ENCODE measurements at regions not wholly inside any gene's neighbourhood (a gene's known extent, or its start where the extent isn't known, plus 50 kb on each side); places are given as distances from the start of the nearest gene placed in this dataset.
"Not testable (repeated sequence)": the region's sequence is repeated elsewhere in the genome, so short reads cannot be mapped to it uniquely, and the experiment has no call there.

- not testable (repeated sequence) for H3K4me3 ChIP-seq (ENCODE audit: low read length); H3K9me3 ChIP-seq (ENCODE audit: control insufficient read depth, low read depth, low read length); H3K27me3 ChIP-seq (ENCODE audit: control insufficient read depth, insufficient read depth, low read length); H3K4me1 ChIP-seq (ENCODE audit: control insufficient read depth, insufficient read depth, low read length); H3K36me3 ChIP-seq (ENCODE audit: control insufficient read depth, insufficient read depth, low read length); H3K27ac ChIP-seq (ENCODE audit: low read length); DNase-seq
- no CpG with 5 or more reads among the region's 1 CpG for WGBS (ENCODE audit: insufficient coverage, low lambda C conversion rate)
These were observed 101.4 kb downstream of the FAM72C start for GRCh38 chr1:143870388-143870787.

- WGBS (ENCODE audit: insufficient coverage, low lambda C conversion rate): 60% methylated on average over 1 of the region's 5 CpGs
- H3K27me3 ChIP-seq (ENCODE audit: control insufficient read depth, insufficient read depth, low read length); H3K36me3 ChIP-seq (ENCODE audit: control insufficient read depth, insufficient read depth, low read length); DNase-seq; H3K9me3 ChIP-seq (ENCODE audit: control insufficient read depth, low read depth, low read length); H3K4me3 ChIP-seq (ENCODE audit: low read length); H3K27ac ChIP-seq (ENCODE audit: low read length); H3K4me1 ChIP-seq (ENCODE audit: control insufficient read depth, insufficient read depth, low read length): not testable (repeated sequence)
These were observed 104.1 kb downstream of the FAM72C start for GRCh38 chr1:143867590-143868220.

- no CpG with 5 or more reads among the region's 1 CpG for WGBS (ENCODE audit: insufficient coverage, low lambda C conversion rate)
- DNase-seq; H3K9me3 ChIP-seq (ENCODE audit: control insufficient read depth, low read depth, low read length); H3K27me3 ChIP-seq (ENCODE audit: control insufficient read depth, insufficient read depth, low read length); H3K36me3 ChIP-seq (ENCODE audit: control insufficient read depth, insufficient read depth, low read length); H3K4me1 ChIP-seq (ENCODE audit: control insufficient read depth, insufficient read depth, low read length); H3K27ac ChIP-seq (ENCODE audit: low read length); H3K4me3 ChIP-seq (ENCODE audit: low read length): not testable (repeated sequence)
These were observed 107.8 kb downstream of the FAM72C start for GRCh38 chr1:143863901-143864520.

- no CpG with 5 or more reads among the region's 4 CpGs for WGBS (ENCODE audit: insufficient coverage, low lambda C conversion rate)
These were observed 109.1 kb downstream of the FAM72C start for GRCh38 chr1:143862722-143863121.

GRCh38 chr1:143861306-143861705, 110.5 kb downstream of the FAM72C start:
- H3K27me3 ChIP-seq (ENCODE audit: control insufficient read depth, insufficient read depth, low read length); H3K4me3 ChIP-seq (ENCODE audit: low read length); H3K27ac ChIP-seq (ENCODE audit: low read length); H3K4me1 ChIP-seq (ENCODE audit: control insufficient read depth, insufficient read depth, low read length); DNase-seq; H3K36me3 ChIP-seq (ENCODE audit: control insufficient read depth, insufficient read depth, low read length); H3K9me3 ChIP-seq (ENCODE audit: control insufficient read depth, low read depth, low read length): not testable (repeated sequence)
- WGBS (ENCODE audit: insufficient coverage, low lambda C conversion rate): no CpG with 5 or more reads among the region's 1 CpG

More at GRCh38 chr1:143862722-143863121, 109.1 kb downstream of the FAM72C start:
- H3K4me3 ChIP-seq (ENCODE audit: low read length); H3K27ac ChIP-seq (ENCODE audit: low read length); H3K4me1 ChIP-seq (ENCODE audit: control insufficient read depth, insufficient read depth, low read length); H3K27me3 ChIP-seq (ENCODE audit: control insufficient read depth, insufficient read depth, low read length); H3K36me3 ChIP-seq (ENCODE audit: control insufficient read depth, insufficient read depth, low read length); H3K9me3 ChIP-seq (ENCODE audit: control insufficient read depth, low read depth, low read length); DNase-seq: not testable (repeated sequence)

- no CpG with 5 or more reads among the region's 1 CpG for WGBS (ENCODE audit: insufficient coverage, low lambda C conversion rate)
- H3K27ac ChIP-seq (ENCODE audit: low read length); H3K4me3 ChIP-seq (ENCODE audit: low read length); DNase-seq; H3K9me3 ChIP-seq (ENCODE audit: control insufficient read depth, low read depth, low read length); H3K27me3 ChIP-seq (ENCODE audit: control insufficient read depth, insufficient read depth, low read length); H3K36me3 ChIP-seq (ENCODE audit: control insufficient read depth, insufficient read depth, low read length); H3K4me1 ChIP-seq (ENCODE audit: control insufficient read depth, insufficient read depth, low read length): not testable (repeated sequence)
These were observed 115.9 kb downstream of the FAM72C start for GRCh38 chr1:143855867-143856266.

- WGBS (ENCODE audit: insufficient coverage, low lambda C conversion rate): no CpG with 5 or more reads among the region's 2 CpGs
- not testable (repeated sequence) for H3K36me3 ChIP-seq (ENCODE audit: control insufficient read depth, insufficient read depth, low read length); DNase-seq; H3K4me3 ChIP-seq (ENCODE audit: low read length); H3K4me1 ChIP-seq (ENCODE audit: control insufficient read depth, insufficient read depth, low read length); H3K27me3 ChIP-seq (ENCODE audit: control insufficient read depth, insufficient read depth, low read length); H3K9me3 ChIP-seq (ENCODE audit: control insufficient read depth, low read depth, low read length); H3K27ac ChIP-seq (ENCODE audit: low read length)
These were observed 117.7 kb downstream of the FAM72C start for GRCh38 chr1:143854069-143854468.

GRCh38 chr1:143850637-143851036, 121.1 kb downstream of the FAM72C start:
- H3K4me1 ChIP-seq (ENCODE audit: control insufficient read depth, insufficient read depth, low read length); H3K27ac ChIP-seq (ENCODE audit: low read length); H3K4me3 ChIP-seq (ENCODE audit: low read length); H3K9me3 ChIP-seq (ENCODE audit: control insufficient read depth, low read depth, low read length); H3K27me3 ChIP-seq (ENCODE audit: control insufficient read depth, insufficient read depth, low read length); H3K36me3 ChIP-seq (ENCODE audit: control insufficient read depth, insufficient read depth, low read length); DNase-seq: not testable (repeated sequence)
- no CpG with 5 or more reads among the region's 2 CpGs for WGBS (ENCODE audit: insufficient coverage, low lambda C conversion rate)

- H3K27me3 ChIP-seq (ENCODE audit: control insufficient read depth, insufficient read depth, low read length); H3K27ac ChIP-seq (ENCODE audit: low read length); H3K4me3 ChIP-seq (ENCODE audit: low read length); H3K4me1 ChIP-seq (ENCODE audit: control insufficient read depth, insufficient read depth, low read length); H3K9me3 ChIP-seq (ENCODE audit: control insufficient read depth, low read depth, low read length); DNase-seq; H3K36me3 ChIP-seq (ENCODE audit: control insufficient read depth, insufficient read depth, low read length): not testable (repeated sequence)
These were observed 122.9 kb downstream of the FAM72C start for GRCh38 chr1:143848859-143849258.

GRCh38 chr1:143845193-143845592, 126.6 kb downstream of the FAM72C start:
- not testable (repeated sequence) for DNase-seq; H3K36me3 ChIP-seq (ENCODE audit: control insufficient read depth, insufficient read depth, low read length); H3K27me3 ChIP-seq (ENCODE audit: control insufficient read depth, insufficient read depth, low read length); H3K4me1 ChIP-seq (ENCODE audit: control insufficient read depth, insufficient read depth, low read length); H3K27ac ChIP-seq (ENCODE audit: low read length); H3K9me3 ChIP-seq (ENCODE audit: control insufficient read depth, low read depth, low read length); H3K4me3 ChIP-seq (ENCODE audit: low read length)
- WGBS (ENCODE audit: insufficient coverage, low lambda C conversion rate): no CpG with 5 or more reads among the region's 1 CpG

GRCh38 chr1:143842058-143842457, 129.7 kb downstream of the FAM72C start:
- not testable (repeated sequence) for H3K36me3 ChIP-seq (ENCODE audit: control insufficient read depth, insufficient read depth, low read length); H3K4me3 ChIP-seq (ENCODE audit: low read length); DNase-seq; H3K9me3 ChIP-seq (ENCODE audit: control insufficient read depth, low read depth, low read length); H3K27ac ChIP-seq (ENCODE audit: low read length); H3K4me1 ChIP-seq (ENCODE audit: control insufficient read depth, insufficient read depth, low read length); H3K27me3 ChIP-seq (ENCODE audit: control insufficient read depth, insufficient read depth, low read length)
- WGBS (ENCODE audit: insufficient coverage, low lambda C conversion rate): no CpG with 5 or more reads among the region's 2 CpGs
